ENCODE measurements at regions not wholly inside any gene's neighbourhood (a gene's known extent, or its start where the extent isn't known, plus 50 kb on each side); places are given as distances from the start of the nearest gene placed in this dataset.
"Not testable (repeated sequence)": the region's sequence is repeated elsewhere in the genome, so short reads cannot be mapped to it uniquely, and the experiment has no call there.

DNA sequence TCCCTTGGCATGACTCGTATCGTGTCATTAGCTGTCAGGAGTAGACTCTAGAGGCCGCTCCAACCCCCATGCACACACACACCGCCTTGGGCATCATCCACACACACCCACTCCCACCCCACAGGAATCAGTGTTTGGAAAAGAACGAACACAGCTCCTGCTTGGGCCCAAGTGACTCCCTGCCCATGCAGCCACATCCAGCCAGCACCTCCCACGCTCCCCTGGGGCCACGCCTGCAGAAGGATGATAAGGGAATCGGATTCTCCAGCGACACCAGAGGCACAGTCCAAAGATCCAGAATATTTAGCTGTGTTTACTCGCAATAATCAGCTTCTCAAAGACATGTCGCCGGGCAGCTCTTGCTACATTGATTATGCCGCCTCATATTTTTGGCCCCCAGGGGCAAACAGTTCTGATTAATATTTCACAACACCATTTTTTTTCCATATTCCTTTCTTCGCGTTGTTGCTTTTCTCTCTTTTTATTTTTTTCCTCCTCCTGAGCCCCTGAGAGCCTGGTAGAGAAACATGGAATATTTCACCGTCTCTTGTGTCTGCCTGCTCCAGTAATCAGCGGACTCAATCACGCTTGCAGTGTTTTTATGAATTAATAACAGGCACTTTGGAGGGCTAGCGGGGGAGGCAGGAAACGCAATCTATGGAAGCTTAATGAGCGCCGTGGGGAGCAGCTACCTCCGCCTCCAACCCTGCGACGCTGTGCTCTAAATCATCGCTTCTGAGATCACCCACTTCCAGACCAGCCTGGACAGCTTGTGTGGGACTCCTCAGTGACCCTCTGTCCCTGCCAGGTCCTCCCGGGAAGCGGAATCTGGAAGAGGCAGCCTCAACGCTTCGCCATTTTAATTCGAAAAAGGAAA is 221.4 kb downstream of the TLE3 start:
- no peak for DNase-seq

DNA sequence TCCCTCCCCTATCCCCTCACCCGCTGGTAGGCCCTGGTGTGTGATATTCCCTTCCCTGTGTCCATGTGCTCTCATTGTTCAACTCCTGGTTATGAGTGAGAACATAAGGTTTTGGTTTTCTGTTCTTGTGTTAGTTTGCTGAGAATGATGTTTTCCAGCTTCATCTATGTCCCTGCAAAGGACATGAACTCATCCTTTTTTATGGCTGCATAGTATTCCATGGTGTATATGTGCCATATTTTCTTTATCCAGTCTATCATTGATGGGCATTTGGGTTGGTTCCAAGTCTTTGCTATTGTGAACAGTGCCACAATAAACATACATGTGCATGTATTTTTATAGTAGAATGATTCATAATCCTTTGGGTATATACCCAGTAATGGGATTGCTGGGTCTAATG is 217.8 kb downstream of the TLE3 start:
- not testable (repeated sequence) for DNase-seq

DNA sequence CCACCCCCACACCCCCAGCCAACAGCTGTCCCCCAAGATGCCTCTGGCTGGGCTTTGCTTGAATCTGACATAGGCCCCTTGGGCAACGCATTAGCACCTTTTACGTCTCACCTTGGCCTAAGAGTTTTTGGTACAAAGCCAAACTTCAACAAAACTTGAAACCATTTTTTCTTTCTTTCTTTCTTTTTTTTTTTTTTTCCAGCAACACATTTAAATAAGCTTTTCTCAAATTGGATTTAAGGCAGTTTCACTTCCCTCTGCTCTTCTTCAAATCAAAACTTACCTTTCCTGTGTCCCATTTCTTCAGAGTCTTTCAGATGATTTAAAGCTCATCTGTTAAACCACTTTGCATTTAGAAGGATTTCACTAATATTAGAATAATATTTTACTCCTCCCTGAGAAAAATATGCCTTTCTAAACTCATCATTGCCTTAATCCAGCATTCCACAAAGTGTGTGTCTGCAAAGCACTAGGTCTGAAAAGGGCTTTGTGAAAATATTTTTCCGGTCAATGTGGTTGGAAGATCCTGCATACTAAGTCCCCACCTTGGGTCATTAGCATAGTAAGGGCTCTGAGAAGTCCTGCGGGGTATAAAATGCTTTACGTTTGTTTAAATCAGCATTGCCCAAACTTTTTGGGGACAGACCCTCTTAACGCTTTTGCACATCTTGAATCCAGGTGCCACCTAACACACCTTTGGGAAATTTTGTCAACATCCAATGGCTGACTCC is 217.0 kb downstream of the TLE3 start:
- no peak for DNase-seq

DNA sequence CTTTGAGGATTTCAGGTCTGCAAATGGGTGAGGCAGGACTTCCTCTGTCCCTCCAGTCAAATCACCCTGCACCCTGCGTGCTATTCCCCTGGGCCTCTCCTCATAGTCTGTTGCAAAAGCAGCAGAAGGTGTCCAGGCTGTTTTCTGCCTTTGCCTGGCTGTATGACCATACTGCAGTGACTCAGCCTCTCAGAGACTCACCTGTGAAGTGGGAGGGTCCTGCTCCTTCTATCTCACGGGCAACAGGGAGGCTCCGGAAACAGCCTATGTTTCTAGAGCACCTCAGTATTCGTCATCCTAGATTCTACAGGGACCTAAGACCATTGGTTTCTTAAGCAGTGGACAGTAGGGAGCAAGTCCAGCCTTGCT is 216.4 kb downstream of the TLE3 start:
- no peak for DNase-seq

DNA sequence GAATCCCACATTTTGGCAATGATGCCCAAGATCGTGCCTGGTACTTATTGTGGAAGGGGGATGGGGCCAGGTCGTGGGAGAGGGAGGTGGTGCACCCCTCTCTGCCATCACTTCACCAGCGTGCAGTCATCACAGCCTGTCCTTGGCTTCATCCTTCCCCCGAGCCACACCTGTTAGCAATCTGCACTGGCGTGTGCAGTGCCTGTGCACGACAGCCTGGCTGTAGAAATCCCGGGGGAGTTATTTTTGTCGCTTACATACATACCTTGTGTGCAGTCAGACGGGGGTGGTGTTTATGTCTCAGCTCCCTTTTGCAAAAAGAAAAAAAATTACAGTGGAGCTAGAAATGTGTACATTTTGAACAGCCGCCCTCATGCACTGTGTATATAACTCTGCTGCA is 216.0 kb downstream of the TLE3 start:
- no peak for DNase-seq

DNA sequence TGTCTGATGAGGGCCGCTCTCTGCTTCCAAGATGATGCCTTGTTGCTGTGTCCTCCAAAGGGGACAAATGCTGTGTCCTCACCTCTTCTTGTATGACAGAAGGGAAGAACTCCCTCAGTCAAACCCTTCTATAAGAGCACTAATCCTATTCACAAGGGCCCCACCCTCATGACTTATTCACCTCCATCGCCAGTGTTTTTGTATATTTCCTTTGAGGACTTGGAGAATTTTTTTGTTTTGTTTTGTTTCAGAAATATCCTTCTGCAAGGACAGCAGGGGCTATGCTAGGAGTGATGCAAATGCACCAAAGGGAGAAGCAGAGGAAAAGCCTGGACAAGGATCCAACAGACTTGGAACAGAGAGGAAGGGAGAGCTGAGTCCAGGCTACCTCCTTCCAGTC is 214.4 kb downstream of the TLE3 start:
- no peak for DNase-seq

DNA sequence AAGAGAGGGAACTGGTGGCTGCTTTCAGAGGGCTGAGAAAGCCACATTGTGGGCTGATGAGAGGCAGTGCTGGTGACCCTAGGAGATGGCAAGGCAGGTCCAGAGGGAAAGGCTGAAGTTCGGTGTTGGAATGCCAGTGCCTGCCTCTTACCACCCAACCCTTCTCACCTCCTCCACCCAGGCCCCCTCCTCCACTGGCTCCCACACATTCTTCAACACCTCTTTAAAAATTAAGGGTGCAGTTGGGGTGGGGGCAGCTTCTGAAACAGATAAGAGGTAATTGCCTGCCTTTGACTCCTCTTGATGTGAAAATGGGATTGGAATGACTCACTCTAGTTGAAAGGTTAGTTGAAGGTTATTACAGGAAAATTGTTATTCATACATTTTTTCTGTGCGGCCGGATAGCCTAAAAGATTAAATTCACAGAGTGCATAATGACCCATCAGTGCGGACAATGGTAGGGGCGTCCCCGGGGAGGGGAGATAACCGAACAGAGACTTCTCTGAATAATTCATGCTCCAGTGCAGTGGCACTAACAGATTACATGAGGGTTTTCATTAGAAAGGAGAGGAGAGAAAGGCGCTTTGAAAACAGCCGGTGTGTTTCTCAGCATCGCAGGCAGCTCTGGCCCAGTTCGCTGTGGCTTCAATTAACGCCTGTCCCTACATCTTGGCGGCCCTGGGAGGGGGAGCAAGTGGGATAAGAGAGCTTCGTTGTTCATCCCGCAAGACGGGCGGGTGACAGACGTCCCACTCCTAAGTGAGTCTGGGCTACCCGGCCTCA is 212.4 kb downstream of the TLE3 start:
- DNase-seq = no peak

DNA sequence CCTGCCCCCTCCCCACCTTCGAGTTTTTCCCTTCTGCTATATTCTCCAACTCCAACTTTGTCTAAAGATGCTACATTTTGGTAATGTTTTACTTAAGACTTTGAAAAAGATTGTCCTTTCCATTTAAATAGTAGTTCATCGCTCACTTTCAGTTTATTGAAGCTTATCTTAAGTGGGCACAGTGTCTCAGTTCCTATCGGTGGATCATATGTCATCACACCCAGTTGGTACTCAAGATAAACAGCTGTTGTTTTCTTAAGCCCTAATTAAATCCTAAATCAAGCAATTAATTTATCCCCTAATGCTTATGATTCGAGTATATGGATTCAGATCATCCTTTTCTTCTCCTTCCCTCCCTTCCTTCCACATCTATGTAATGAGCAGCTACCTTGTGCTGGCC is 210.7 kb downstream of the TLE3 start:
- DNase-seq = no peak

DNA sequence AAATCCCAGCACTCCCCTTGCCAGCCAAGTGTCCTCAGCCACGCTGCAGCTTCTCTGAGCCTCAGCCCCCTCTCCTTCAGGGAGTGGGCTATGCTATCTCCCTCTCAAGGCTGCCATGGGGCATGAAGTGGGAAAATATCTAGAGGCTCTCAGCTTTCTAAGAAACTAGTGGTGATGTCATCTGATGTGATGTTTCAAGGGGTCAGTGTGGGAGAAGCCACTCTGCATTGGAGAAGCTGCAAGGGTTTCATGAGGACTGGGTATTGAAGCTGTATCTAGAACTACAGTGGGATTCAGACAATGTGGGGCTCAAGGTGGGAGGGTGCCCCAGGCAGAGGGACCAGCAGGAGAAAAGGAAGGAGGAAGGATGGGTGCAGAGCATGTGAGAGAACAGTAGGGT is 210.2 kb downstream of the TLE3 start:
- no peak for DNase-seq

DNA sequence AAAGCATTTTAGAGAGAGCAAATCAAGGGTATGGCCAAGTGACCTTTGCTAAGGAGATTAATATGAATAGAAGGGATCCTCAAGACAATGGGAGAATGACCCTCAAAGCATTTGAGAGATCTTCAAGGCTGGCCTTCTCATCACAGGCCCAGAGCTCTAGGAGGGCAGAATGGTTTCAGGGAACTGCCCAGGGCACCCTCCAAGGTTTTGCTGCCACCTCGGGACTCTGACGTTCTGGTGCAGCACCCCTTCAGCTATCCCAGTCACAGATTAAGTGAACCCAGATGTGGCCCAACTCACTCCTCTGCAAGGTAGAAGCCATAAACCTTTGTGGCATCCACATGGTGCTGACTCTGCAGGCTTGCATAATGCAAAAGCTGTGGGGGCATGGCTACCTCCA is 209.3 kb downstream of the TLE3 start:
- no peak for DNase-seq

DNA sequence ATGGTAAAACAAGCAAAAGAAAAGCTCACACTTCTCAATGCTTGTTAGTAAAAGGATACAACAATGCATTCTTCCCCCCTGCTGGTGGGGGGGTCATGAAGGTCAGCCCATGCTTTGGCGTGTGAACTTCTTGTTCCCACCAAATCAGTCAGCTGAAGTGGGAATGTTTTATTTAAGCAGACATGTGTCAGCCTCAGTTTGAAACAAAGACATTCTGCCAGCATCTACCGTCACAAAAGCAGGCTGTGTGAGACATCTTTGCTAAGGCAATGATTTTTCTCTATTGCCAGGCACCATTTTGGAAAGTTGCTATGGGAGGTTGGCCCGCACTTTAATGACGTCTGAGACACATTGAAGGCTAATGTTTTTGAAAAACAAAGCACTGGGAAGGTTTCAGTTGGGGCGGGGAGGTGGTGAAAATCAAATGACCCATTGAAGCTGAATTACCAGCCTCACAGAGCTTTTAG is 206.6 kb downstream of the TLE3 start:
- no peak for DNase-seq

DNA sequence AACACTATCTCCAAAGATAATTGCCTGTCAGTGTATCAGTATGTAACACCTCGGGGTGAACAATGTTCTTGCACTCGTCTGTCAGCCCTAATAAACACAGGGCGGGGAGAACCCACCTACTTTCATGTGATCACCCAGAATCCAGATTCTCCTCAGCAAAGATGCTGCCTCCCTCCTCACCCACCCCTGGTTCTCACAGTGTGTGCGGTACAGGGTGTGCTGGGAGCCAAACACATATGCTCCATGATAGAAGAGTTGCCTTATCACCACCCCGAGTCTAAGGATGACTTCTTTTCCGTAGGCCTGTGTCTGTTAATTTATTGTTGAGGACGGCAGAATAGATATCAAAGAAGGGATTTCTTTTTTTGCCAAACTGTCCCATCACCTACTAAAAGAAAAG is 206.1 kb downstream of the TLE3 start:
- DNase-seq = no peak

DNA sequence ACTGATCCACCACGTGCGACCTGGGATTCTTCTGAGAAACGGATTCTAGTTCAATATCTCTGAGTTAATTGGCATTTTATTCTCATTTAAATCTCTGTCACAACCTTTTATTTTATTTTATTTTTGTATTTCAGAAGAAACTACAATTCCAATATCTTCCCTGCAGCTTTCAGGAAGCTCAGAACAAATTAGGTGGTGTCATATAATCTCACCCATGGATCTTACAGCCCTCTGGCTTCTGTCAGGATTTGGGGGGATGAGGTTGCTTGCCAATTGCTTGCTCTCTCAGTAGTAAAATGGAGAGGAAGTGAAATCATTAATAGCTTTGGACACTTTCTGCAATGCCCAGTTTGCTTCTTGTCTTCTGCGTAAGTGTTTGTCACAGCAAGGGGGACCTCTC is 205.4 kb downstream of the TLE3 start:
- no peak for DNase-seq

DNA sequence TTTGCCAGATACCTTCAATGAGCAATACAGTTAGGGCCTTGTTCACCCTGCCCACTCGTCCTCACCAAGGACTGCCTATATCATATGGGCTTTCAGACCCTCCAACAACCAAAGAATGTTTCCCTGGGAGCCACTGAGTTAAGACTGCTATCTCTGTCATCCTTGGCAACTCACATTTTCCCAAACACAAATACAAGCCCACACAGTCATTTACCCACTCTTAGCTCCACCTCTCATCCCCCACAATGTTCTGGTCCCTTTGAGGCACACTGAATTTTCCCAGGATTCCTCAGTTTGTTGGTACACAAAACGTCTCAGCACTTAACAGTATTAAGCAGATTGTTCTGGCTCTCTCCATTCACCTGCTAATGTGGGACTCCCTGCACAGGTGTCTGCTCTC is 204.6 kb downstream of the TLE3 start:
- no peak for DNase-seq

DNA sequence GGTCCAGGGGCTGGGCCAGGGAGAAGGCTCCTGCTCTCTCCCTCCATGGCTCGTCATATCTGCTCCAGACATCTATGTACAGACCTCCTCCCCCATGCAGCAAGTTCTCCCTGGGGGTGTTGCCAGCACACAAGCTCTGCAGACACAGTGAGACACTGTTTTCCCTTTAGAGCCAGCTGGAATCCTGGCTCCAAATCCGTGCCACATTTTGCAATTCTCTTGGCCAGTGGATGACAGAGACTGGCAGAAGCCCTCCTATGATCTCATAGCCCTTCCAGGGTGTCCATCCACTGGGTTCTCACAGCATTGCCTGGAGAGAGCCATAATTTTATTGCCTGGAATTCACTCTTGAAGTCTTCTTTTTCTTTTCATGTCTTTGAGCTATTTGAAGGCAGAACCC is 203.9 kb downstream of the TLE3 start:
- DNase-seq = no peak

DNA sequence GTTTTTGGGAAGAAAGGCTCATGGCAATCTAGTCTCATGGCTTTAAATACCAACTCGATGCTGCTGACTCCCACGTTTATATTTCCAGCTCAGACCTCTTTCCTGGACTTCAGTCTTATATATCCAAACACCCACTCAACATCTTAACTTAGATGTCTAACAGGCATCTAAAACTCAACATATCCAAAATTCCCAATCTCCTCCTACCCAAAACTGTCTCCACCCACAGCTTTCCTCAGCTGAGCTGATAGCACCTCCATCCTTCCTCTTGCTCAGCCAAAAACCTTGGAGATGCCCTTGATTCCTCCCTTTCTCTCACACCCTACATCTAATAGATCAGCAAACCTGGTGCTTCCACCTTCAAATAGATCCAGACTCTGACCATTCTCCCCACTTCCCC is 202.5 kb downstream of the TLE3 start:
- no peak for DNase-seq

DNA sequence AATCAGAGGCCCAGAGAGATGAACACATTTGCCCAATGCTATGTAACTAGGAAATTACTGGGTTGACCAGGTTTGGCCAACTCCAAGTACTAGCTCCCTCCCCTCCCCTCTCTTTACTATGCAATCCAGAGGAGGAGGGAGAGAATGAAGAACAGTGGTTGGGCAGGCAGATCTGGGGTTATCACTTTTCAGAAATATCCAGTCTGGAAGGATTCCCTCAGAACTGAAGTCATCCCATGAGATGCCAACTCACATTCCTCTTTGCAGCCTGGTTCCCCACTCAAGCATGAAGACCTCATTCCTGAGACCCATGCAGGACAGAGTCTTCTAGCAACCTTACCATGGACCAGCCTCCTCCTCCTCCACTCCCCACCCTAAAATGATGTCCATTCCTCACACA is 201.1 kb downstream of the TLE3 start:
- no peak for DNase-seq

DNA sequence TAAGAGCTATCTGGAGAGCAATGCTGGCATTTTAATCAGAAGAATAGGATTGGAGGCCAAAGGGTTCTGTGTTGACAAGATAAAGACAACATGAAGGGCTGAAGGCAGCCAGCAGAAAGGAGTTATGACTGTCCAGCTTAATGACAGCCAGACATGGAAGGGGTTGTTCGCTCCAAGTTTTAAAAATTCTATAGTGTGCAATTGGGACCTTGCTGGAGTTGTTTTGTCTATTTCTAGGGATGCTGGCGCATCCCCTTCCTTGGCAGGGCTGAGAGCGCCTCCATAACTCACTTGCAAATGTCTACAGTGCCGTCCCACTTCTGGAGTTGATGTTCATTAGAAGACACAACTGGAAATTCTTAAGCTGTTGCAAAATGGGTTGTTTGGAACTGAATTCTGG is 200.7 kb downstream of the TLE3 start:
- no peak for DNase-seq

DNA sequence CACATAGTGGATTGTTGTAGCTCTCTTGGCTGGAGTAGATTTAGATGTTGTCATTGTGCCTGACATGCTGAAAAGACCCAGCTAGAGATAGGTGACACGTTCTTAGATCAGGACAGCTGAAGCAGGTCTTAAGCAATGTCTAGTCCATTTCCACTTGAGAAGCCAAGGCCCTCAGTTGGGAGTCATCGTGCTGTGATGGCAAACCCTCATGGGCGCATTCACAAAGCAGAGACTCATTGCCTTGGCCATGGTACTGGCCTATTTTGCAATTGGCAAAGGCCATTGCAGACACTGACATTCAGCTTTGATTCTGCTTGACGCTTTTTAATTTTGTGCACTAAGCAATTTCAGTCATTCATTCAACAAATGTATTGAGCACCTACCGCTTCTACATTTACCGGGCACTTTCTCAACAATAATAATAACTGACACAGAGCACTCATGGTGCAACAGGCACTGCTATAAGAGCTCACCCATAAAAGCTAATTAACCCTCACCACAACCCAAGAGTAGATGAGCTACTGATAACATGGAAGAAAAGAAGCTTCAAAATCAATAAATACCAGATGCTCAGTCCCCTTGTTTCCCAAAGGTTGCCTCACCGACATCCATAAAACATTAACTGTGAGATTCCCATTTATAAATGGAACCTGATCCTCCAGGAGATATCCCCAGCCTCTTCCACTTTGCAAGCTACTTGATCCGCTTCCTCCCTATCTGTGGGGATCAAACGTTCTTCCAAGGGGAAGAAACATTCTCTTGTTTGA is 200.1 kb downstream of the TLE3 start:
- DNase-seq = no peak

DNA sequence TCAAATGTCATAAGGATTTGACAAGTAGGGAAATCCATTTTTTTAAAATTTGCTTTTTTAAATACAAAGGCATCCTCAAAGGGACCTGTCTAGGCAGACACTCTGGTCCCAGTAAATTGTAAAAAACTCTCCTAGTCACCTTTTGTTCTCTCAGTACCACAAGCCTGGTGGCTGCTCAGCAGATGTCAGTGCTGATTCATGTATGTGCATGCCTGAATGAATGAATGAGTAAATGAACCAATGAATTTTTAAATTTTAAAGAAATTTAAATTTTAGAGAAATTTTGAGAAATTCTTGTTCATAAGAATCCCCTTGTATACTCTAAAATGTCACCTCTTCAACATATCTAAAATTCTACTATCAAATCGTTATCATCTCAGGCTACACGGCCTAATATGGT is 199.5 kb downstream of the TLE3 start:
- DNase-seq = no peak

DNA sequence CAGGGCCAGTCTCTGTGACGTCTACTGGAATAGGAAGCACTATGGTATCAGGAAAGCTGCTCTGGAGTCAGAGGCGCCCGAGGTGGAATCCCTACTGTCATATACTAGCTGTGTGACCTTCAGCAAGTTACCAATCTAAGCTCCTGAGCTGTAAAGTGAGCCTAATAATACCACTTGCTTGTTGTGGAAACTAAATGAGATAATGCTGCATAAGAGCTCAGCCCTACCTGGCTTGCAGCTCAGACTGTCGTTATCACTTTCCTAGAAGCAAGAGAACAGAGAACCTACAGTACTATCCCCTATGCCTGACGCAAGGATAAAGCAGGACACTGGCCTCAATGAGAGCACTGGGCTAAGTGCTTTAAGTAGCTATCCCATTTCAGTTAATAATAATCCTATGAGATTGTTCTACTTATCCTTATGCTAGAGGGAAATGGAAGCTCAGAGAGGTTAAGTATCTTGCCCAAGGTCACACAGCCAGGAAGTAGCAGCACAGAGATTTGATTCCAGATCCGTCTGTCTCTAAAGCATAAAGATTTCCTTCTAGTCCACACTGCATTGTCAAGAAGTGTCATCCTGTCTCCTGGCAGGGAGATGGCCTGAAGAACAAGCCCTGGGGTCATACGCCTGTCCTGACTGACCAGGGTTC is 195.2 kb downstream of the TLE3 start:
- DNase-seq = no peak
